SK-N-SH (cell line): ENCODE measurements at regions not wholly inside any gene's neighbourhood (a gene's known extent, or its start where the extent isn't known, plus 50 kb on each side); places are given as distances from the start of the nearest gene placed in this dataset.

Experiments
- CTCF ChIA-PET: fragments of 300-600, 350-600 bp; formaldehyde crosslinking; extraction: SDS; loops from one replicate; lab custom pipeline; 2021; lab: Yijun Ruan, JAX
- POLR2A ChIA-PET: fragments of 350-600 bp; sonication (Branson Sonifier 250); formaldehyde crosslinking; extraction: SDS; loops from one replicate; lab custom pipeline; 2020; ENCODE audit warnings: antibody characterized with exemption, inconsistent platforms; lab: Yijun Ruan, JAX
- DNase-seq: peaks from one replicate; pipeline ENCODE4 v3.0.0; 2012
- H2AFZ ChIP-seq: fragments of 200-600 bp; sonication (generic); 2 replicates; pipeline ENCODE4 v1.8.1; 2016; ENCODE audit warnings: antibody characterized with exemption, mild to moderate bottlenecking, low read depth
- H3F3A ChIP-seq: fragments of 200-600 bp; sonication (generic); replicated peaks from 2 replicates; pipeline ENCODE3; 2016; ENCODE audit warnings: antibody characterized with exemption, mild to moderate bottlenecking; ENCODE audit not compliant: insufficient read depth
- H3K27ac ChIP-seq, 2 experiments: fragments of 200-500 bp in 1 of 2; fragments of 200-600 bp in 1 of 2; sonication (Bioruptor generic) in 1 of 2; sonication (generic), shearing (Covaris generic) in 1 of 2; 2 replicates each; pipeline versions ENCODE4 v1.5.1 to v1.6.1; 2014 to 2016; ENCODE audit warnings: low read depth in 2 of 2, inconsistent platforms in 1 of 2, low read length in 1 of 2, mild to moderate bottlenecking in 1 of 2, mixed read lengths in 1 of 2
- H3K27me3 ChIP-seq: fragments of 200-600 bp; sonication (generic), shearing (Covaris generic); 2 replicates; pipeline ENCODE4 v1.6.1; 2016; ENCODE audit warnings: mixed run types; ENCODE audit not compliant: insufficient read depth
- H3K36me3 ChIP-seq, 2 experiments: fragments of 200-500 bp in 1 of 2; fragments of 200-600 bp in 1 of 2; sonication (Bioruptor generic) in 1 of 2; sonication (generic) in 1 of 2; replicated peaks in 1 of 2; 2 replicates each; pipeline versions ENCODE3 to v1.5.1; 2014 to 2016; ENCODE audit warnings: low read length in 1 of 2, mild to moderate bottlenecking in 1 of 2; ENCODE audit not compliant: insufficient read depth in 2 of 2, control insufficient read depth in 1 of 2
- H3K4me1 ChIP-seq, 2 experiments: fragments of 200-500 bp in 1 of 2; fragments of 200-600 bp in 1 of 2; sonication (Bioruptor generic) in 1 of 2; sonication (generic), shearing (Covaris generic) in 1 of 2; 2 replicates each; pipeline versions ENCODE4 v1.5.1 to v1.6.1; 2014 to 2016; ENCODE audit warnings: low read depth in 1 of 2, low read length in 1 of 2, mixed run types in 1 of 2; ENCODE audit not compliant: insufficient read depth in 2 of 2, control insufficient read depth in 1 of 2
- H3K4me2 ChIP-seq: fragments of 200-600 bp; sonication (generic), shearing (Covaris generic); 2 replicates; pipeline ENCODE4 v1.6.1; 2017; ENCODE audit warnings: mixed run types
- H3K4me3 ChIP-seq, 2 experiments: fragments of 200-500 bp in 1 of 2; fragments of 200-600 bp in 1 of 2; sonication (Bioruptor generic) in 1 of 2; sonication (generic), shearing (Covaris generic) in 1 of 2; 2 replicates each; pipeline versions ENCODE4 v1.5.1 to v1.8.1; 2014 to 2016; ENCODE audit warnings: low read depth in 2 of 2, inconsistent platforms in 1 of 2, low read length in 1 of 2, mild to moderate bottlenecking in 1 of 2, mixed read lengths in 1 of 2, moderate library complexity in 1 of 2
- H3K79me2 ChIP-seq: fragments of 200-600 bp; sonication (generic); 2 replicates; pipeline ENCODE4 v1.8.1; 2017; ENCODE audit warnings: mild to moderate bottlenecking; ENCODE audit not compliant: insufficient read depth
- H3K9ac ChIP-seq: fragments of 200-600 bp; sonication (generic); 2 replicates; pipeline ENCODE4 v1.6.1; 2017; ENCODE audit warnings: mixed run types
- H3K9me2 ChIP-seq: fragments of 200-600 bp; sonication (generic); 2 replicates; pipeline ENCODE4 v1.6.1; 2017; ENCODE audit warnings: mixed run types
- H3K9me3 ChIP-seq: fragments of 200-600 bp; sonication (generic); 2 replicates; pipeline ENCODE4 v1.6.1; 2017; ENCODE audit warnings: mixed run types, mild to moderate bottlenecking, moderate library complexity
- H4K20me1 ChIP-seq: fragments of 200-600 bp; sonication (generic); 2 replicates; pipeline ENCODE4 v1.6.1; 2017; ENCODE audit warnings: mild to moderate bottlenecking, mixed run types; ENCODE audit not compliant: insufficient read depth
- ELF1 ChIP-seq: IDR thresholded peaks from 2 replicates; pipeline ENCODE4 v1.4.0; 2012
- EP300 ChIP-seq, 2 experiments: IDR thresholded peaks; 2 replicates each; pipeline versions ENCODE4 v1.4.0 to v1.6.1; 2012; ENCODE audit warnings: borderline replicate concordance in 1 of 2, low read depth in 1 of 2, low read length in 1 of 2
- FOXM1 ChIP-seq: IDR thresholded peaks from 2 replicates; pipeline ENCODE4 v1.4.0; 2012; ENCODE audit warnings: low read depth, mild to moderate bottlenecking
- GABPA ChIP-seq: IDR thresholded peaks from 2 replicates; pipeline ENCODE4 v1.4.0; 2012; ENCODE audit warnings: low read depth, mild to moderate bottlenecking
- IRF3 ChIP-seq: fragments of 150-350 bp; IDR thresholded peaks from 2 replicates; pipeline ENCODE4 v1.6.1; 2016; ENCODE audit warnings: mild to moderate bottlenecking, low read depth, low read length
- JUND ChIP-seq: IDR thresholded peaks from 2 replicates; pipeline ENCODE4 v1.4.0; 2012
- MAX ChIP-seq: IDR thresholded peaks from 2 replicates; pipeline ENCODE4 v1.4.0; 2012; ENCODE audit warnings: low read depth
- NFIC ChIP-seq: IDR thresholded peaks from 2 replicates; pipeline ENCODE4 v1.4.0; 2012; ENCODE audit warnings: borderline replicate concordance
- NRF1 ChIP-seq: IDR thresholded peaks from 2 replicates; pipeline ENCODE4 v1.6.1; 2012; ENCODE audit warnings: low read depth, mild to moderate bottlenecking, low read length
- PBX3 ChIP-seq: IDR thresholded peaks from 2 replicates; pipeline ENCODE4; 2012
- RCOR1 ChIP-seq: fragments of 150-350 bp; IDR thresholded peaks from 2 replicates; pipeline ENCODE4 v1.6.1; 2017; ENCODE audit warnings: antibody characterized with exemption, low read length
- RFX5 ChIP-seq: IDR thresholded peaks from 2 replicates; pipeline ENCODE4 v1.6.1; 2012; ENCODE audit warnings: mild to moderate bottlenecking, improper control_type of control experiment, low read length
- SIN3A ChIP-seq: IDR thresholded peaks from 2 replicates; pipeline ENCODE4 v1.6.1; 2012; ENCODE audit warnings: low read depth, mild to moderate bottlenecking, low read length, moderate library complexity, borderline replicate concordance
- ZBTB33 ChIP-seq: IDR thresholded peaks from 2 replicates; pipeline ENCODE4 v1.4.0; 2012; ENCODE audit warnings: low read depth, borderline replicate concordance
- WGBS: methylation state at CpG from one replicate; pipeline ENCODE4 v1.1.6; 2017; ENCODE audit warnings: low lambda C conversion rate; 5-methylcytosine and 5-hydroxymethylcytosine counted together
- TF ChIP-seq, protein P1 (sequence below): fragments of 150-350 bp; IDR thresholded peaks from 2 replicates; pipeline ENCODE4 v1.6.1; 2017; ENCODE audit warnings: antibody characterized with exemption, low read length, low read depth, borderline replicate concordance
- TF ChIP-seq, protein P2 (sequence below): IDR thresholded peaks from 2 replicates; pipeline ENCODE4 v1.4.0; 2012; ENCODE audit warnings: low read depth, borderline replicate concordance

DNA sequence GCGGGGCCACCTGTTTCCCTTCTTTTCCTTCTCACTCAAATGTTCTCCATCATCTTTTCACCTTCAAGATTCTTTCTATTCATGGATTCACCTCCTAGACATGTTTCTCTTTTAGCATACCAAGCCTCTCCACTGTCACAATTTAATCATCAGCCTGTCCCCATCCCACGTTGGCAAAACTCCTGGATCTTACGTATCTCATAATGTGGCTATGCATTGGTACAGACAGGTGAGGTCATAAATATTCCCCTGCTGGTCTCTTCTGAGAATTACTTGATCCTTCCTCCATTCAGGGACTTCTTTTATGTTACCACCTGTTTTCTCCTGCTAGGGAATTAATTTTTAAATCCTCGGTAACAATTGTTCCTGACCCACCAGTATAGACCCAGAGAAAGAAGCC, 262.6 kb upstream of the NEBL start (continued):
- no peak for TF ChIP-seq IRF3
- TF ChIP-seq, protein P1, sequence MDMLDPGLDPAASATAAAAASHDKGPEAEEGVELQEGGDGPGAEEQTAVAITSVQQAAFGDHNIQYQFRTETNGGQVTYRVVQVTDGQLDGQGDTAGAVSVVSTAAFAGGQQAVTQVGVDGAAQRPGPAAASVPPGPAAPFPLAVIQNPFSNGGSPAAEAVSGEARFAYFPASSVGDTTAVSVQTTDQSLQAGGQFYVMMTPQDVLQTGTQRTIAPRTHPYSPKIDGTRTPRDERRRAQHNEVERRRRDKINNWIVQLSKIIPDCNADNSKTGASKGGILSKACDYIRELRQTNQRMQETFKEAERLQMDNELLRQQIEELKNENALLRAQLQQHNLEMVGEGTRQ, result no peak
- no peak for TF ChIP-seq RCOR1
- TF ChIP-seq GABPA, result no peak
- TF ChIP-seq ZBTB33, result no peak
- no peak for TF ChIP-seq MAX
- no peak for TF ChIP-seq NRF1
- no peak for TF ChIP-seq JUND
- no peak for TF ChIP-seq FOXM1
- no peak for TF ChIP-seq EP300 (IDR thresholded peaks at IDR 0.05; ENCODE audit: borderline replicate concordance in 1 of 2, low read depth in 1 of 2, low read length in 1 of 2)
- TF ChIP-seq SIN3A, result no peak
- no peak for TF ChIP-seq NFIC
- TF ChIP-seq ELF1, result no peak

- POLR2A ChIA-PET, result interaction anchor here (0.5 kb wide), 1 partner anchor 328 kb away, joined by 4 read pairs; no protein-coding TSS in a partner anchor
- no peak overlapping the region for H3K9ac ChIP-seq
- no peaks in the 10 kb centered on the region for H3K27me3 ChIP-seq
- peaks cover 0 to 14% of the 10 kb centered on the region in 2 experiments; a peak in 1 of 4 replicates for H3K4me1 ChIP-seq
- H3K4me3 ChIP-seq, result no peak overlapping the region
- CTCF ChIA-PET, result no interaction called here
- TF ChIP-seq, protein P2, sequence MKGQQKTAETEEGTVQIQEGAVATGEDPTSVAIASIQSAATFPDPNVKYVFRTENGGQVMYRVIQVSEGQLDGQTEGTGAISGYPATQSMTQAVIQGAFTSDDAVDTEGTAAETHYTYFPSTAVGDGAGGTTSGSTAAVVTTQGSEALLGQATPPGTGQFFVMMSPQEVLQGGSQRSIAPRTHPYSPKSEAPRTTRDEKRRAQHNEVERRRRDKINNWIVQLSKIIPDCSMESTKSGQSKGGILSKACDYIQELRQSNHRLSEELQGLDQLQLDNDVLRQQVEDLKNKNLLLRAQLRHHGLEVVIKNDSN, result no peak
- TF ChIP-seq RFX5 (no peak), MAX (no peak), ZBTB33 (no peak), IRF3 (no peak), EP300 (IDR thresholded peaks at IDR 0.05; ENCODE audit: borderline replicate concordance in 1 of 2, low read depth in 1 of 2, low read length in 1 of 2) (no peak), GABPA (no peak), PBX3 (no peak)
- H4K20me1 ChIP-seq, result no peaks in the 10 kb centered on the region
- H3K9me3 ChIP-seq, result no peaks in the 10 kb centered on the region
- H3K9me2 ChIP-seq, result no peaks in the 10 kb centered on the region
- H3K27ac ChIP-seq, result no peak overlapping the region
- no peaks in the 10 kb centered on the region for H3F3A ChIP-seq
- no peaks in the 10 kb centered on the region for H3K36me3 ChIP-seq
- H2AFZ ChIP-seq, result no peak overlapping the region
- H3K79me2 ChIP-seq, result no peaks in the 10 kb centered on the region
- H3K4me2 ChIP-seq, result no peak overlapping the region
- DNase-seq, result no peak
- WGBS, result 88% methylated on average over 3 of the region's 3 CpGs
Observed at GRCh38 chr10:21158301-21158700, 261.2 kb upstream of the NEBL start.
